Activated CD4-positive, alpha-beta T cell treated with anti-CD3 and anti-CD28 coated beads for 48 hours (primary cell): ENCODE measurements at regions not wholly inside any gene's neighbourhood (a gene's known extent, or its start where the extent isn't known, plus 50 kb on each side); places are given as distances from the start of the nearest gene placed in this dataset.
"Not testable (repeated sequence)": the region's sequence is repeated elsewhere in the genome, so short reads cannot be mapped to it uniquely, and the experiment has no call there.

Source experiments
- DNase-seq: peaks from one replicate; pipeline ENCODE4 v3.0.0-alpha.2; 2020

GRCh38 chr5:125660231-125660895 lies 762.8 kb upstream of the GRAMD2B start:
- DNase-seq = no peak

DNA sequence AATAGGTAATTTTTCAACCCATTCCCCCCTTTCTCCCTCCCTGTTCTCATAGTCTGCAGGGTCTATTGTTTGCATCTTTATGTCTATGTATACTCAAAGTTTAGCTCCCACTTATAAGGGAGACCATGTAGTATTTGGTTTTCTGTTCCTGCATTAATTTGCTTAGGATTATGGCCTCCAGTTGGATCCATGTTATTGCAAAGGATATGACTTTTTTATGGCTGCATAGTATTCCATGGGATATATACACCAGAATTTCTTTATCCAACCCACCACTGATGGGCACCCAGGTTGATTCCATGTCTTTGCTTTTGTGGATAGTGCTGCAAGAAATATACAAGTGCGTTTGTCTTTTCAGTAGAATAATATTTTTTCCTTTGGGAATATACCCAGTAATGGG lies 761.6 kb upstream of the GRAMD2B start:
- DNase-seq = no peak

DNA sequence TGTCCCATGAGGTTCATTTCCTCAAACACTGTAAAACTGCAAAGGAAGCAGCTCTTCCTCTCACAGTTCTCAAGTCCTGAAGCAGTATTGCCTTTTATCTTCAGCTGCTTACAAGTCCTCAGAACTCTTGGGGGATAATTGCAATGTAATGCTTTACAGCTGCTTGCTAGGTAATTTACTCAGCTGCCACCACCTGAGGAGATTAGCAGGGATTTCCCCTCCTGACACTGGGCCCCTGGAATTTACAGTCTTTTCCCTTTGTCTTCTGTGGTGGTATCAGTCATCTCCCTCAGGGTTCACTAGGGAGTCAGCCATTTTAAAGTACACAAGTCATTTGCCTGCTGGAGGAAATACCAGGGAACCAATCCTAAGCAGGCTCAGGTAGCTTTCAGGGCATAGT lies 754.3 kb upstream of the GRAMD2B start:
- DNase-seq = no peak

GRCh38 chr5:125673359-125673950 lies 749.8 kb upstream of the GRAMD2B start:
- DNase-seq = no peak

- DNase-seq = no peak
These were observed 743.7 kb upstream of the GRAMD2B start for GRCh38 chr5:125679522-125679921.

GRCh38 chr5:125683669-125684068 lies 739.5 kb upstream of the GRAMD2B start:
- DNase-seq = no peak

DNA sequence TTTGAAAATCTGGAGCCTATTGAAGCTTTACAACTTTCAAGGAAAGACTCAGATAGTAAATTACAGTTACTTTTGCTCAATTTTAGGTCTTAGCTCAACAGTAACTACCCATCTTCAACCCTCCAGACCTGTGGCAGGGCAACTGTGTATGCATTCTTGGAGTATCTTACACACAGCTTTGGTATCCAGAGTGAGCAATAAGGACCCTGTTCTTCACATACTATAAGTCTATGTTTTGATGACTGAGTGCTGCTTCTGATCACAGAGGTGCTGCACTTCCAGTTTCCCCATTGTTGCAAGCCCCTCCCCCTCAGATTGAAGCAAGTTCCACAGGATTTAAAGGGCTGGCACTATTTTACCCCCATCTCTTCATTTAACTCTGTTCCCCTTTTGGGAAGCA lies 737.4 kb upstream of the GRAMD2B start:
- no peak for DNase-seq

- not testable (repeated sequence) for DNase-seq
These were observed 731.3 kb upstream of the GRAMD2B start for GRCh38 chr5:125691738-125692530.

DNA sequence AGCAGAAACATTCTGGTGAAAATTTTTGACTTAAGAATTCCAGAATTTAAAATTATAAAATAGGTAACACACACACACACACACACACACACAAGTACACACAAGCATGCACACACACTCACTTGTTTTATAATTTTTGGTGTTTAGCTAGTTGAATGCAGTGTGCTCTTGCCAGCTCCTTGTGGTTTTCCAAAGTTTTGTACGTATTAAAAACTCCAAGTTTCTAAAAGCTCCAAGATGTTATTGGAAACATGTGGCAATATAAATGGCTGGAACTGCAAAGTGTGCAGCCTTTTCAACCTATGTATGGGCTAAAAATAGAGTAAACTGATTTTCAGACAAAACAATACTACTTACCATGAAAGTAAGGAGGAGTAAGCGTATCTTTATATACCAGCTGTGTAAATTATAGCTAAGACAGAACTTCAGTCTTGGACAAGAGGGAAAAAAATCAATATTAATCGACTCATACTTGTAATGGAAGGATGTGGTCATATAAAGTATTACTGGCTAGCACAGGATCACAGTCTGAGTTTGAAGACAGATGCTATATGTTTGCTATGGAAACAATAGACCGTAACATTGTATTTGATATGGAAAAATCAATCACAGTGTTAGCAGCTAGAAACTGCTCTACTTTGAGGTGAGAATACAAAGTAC lies 727.1 kb upstream of the GRAMD2B start:
- no peak for DNase-seq

- DNase-seq = no peak
These were observed 726.4 kb upstream of the GRAMD2B start for GRCh38 chr5:125696762-125697161.

DNA sequence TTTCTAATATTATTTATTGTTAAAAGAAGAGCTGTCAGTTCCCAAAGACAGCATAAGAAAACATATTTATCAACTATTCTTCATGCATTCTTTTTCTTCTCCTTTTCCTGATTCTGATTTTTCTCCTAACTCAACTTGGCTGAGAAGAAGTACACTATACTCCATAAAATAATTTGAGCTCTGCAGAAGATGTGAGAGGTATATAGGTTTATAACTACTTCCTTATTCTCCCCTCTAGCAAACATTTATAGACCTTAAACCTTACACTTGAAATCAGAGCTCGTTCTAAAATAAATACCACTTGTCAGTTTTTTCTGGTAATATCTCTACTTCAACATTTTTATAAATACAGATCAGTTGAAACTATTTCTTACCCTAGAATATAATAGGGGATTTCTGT lies 724.8 kb upstream of the GRAMD2B start:
- no peak for DNase-seq

- DNase-seq = no peak
These were observed 723.3 kb upstream of the GRAMD2B start for GRCh38 chr5:125699860-125700259.

GRCh38 chr5:125700380-125700861 lies 722.8 kb upstream of the GRAMD2B start:
- DNase-seq = no peak

DNA sequence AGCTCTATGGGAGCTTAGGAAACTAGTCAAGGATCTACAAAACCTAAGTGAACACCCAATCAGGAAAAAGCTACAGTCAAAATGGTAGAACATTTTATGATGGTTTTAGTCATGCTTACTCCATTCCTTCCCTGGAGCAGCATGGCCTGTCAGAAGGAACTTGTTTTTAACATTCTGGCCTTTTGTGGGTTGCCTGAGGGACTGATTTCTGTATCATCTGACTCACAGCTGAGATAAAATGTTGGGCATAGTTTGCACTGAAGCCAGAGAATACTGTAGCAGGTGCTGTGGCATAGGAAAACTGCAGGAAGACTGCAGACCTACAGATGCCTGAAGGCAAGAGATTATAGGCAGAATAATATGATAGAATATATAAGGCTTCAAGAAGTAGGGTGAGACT lies 719.6 kb upstream of the GRAMD2B start:
- DNase-seq = no peak

- DNase-seq = no peak
These were observed 718.3 kb upstream of the GRAMD2B start for GRCh38 chr5:125704888-125705287.

- no peak for DNase-seq
These were observed 714.6 kb upstream of the GRAMD2B start for GRCh38 chr5:125708583-125708982.

DNA sequence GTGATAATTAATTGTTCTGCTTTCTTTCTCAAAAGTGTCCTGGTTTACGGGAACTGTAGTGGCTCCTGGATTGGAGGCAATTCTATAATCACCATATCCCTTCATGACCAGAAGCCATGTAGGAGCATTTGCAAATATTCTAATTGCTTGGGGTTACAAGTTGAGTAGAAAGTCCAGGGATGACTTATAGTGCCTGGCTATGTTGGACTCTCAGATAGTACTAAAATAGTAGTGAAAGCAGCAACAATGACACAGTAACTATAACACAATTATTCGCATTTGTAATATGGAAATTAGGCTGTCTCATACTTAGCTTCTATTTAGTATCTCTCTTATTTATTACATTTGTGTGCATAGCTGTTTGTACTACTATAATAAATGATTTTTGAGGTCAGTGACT lies 712.5 kb upstream of the GRAMD2B start:
- no peak for DNase-seq

DNA sequence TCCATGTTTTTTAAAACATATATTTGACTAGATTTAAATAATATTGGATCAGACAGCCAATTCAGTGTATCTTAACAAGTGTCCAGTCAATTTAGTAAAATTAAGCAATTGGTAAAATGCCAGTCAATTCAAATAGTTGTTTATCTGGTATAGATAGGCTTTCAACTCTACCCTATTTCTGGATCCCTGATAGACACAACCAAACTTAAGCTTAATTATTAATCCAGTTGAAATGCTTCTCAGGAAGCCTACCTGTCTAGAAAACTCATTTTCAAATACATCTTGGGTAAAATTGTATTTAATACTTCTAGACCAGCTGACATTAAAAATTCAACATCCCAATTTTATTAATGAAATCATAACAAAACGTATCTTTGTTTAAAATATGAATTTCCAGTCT lies 710.8 kb upstream of the GRAMD2B start:
- DNase-seq = no peak

GRCh38 chr5:125713109-125713805 lies 710.0 kb upstream of the GRAMD2B start:
- no peak for DNase-seq

GRCh38 chr5:125715216-125715615 lies 708.0 kb upstream of the GRAMD2B start:
- DNase-seq = no peak

GRCh38 chr5:125717209-125717608 lies 706.0 kb upstream of the GRAMD2B start:
- DNase-seq = no peak

DNA sequence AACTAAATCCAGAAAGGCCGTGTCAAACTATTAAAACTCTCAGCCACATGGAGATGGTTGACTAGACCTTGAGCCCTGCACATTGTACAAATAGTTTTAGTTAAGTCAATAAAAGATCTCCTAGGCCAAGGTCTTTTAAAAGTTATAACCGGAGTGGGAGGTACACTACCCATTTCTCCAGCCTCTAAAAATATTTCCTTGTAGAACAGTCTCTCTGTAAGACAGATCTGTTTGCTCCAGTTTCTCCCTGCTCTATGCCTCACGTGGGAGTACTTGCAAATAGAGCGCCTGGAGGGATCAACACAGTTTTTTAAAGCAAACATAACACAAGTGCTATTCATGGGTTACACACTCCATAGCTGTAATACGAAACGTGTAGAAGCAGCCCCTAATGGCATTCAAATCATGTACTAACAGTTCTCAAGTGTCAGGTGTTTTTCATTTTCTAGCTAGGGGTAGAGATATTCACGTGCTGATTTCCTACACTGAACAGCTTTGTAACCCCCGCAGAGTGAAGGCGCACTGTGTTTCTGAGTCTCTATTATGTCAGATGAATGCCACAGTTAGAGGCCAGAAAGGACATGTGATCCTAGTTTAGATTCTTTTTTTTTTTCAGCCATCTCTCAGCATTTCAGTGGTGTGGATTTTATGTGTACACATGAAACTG lies 703.4 kb upstream of the GRAMD2B start:
- no peak for DNase-seq
